ENCODE measurements at regions not wholly inside any gene's neighbourhood (a gene's known extent, or its start where the extent isn't known, plus 50 kb on each side); places are given as distances from the start of the nearest gene placed in this dataset.

DNA sequence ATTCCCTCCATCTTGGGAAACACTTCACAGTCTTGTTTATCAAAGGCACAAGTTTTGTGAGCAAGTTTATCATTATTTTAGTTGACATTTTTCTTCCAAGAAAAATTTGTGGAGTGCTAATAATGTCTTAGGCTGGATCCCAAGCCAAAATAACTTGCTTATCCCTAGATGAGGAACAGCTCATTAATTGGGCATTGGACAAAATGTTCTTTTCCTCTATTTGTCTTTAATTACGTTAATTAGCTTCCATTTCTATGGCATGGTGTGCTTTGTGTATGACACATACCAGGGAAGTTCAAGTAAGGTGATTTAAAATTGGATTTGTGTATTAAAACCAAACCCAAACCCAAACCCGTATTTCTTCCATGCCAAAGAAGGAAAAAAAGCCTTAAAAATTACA is 379.5 kb downstream of the SH3GL2 start:
- FAIRE-seq (no peak), DNase-seq (ENCODE audit: low read depth, low spot score) (no peak)
- no peak overlapping the region for H3K4me2 ChIP-seq (ENCODE audit: insufficient read depth, low read length)
- H3K4me3 ChIP-seq (replicated peaks in 1 of 3; ENCODE audit: insufficient read depth in 1 of 3, low read depth in 1 of 3, low read length in 3 of 3) = no peak overlapping the region
- no peak overlapping the region for H3K9ac ChIP-seq (replicated peaks; ENCODE audit: extremely low read depth, insufficient read depth, low read length)
- H3K79me2 ChIP-seq (ENCODE audit: control insufficient read depth, insufficient read depth, low read length) = no peaks in the 10 kb centered on the region
- no peak overlapping the region for H2AFZ ChIP-seq (ENCODE audit: low read depth, low read length)
- POLR2A ChIA-PET = no interaction called here
- no peaks in the 10 kb centered on the region for H3K27me3 ChIP-seq (ENCODE audit: control insufficient read depth in 2 of 2, insufficient read depth in 2 of 2, low read length in 2 of 2)
- no peaks in the 10 kb centered on the region for H4K20me1 ChIP-seq (replicated peaks; ENCODE audit: control insufficient read depth, extremely low read depth, insufficient read depth, low read length)
- CTCF ChIA-PET = no interaction called here
- intact Hi-C loops (cut with micrococcal nuclease) = no loop called here
- no peaks in the 10 kb centered on the region for H3K9me1 ChIP-seq (replicated peaks; ENCODE audit: control insufficient read depth, extremely low read depth, insufficient read depth, low read length)
- no TSS peak for BruUV-seq (replicated peaks)
- no peaks in the 10 kb centered on the region for H3K4me1 ChIP-seq (ENCODE audit: control insufficient read depth, extremely low read depth, insufficient read depth, low read length)
- no peak overlapping the region for H3K27ac ChIP-seq (ENCODE audit: insufficient read depth, low read depth, low read length)
- no peaks in the 10 kb centered on the region for H3K36me3 ChIP-seq (ENCODE audit: control insufficient read depth in 2 of 2, extremely low read depth in 1 of 2, insufficient read depth in 2 of 2, low read length in 2 of 2)
- dilution Hi-C loops (cut with MboI; ENCODE audit: extremely low pct_ligation_motif_present, low sequenced_read_pairs) = no loop called here
- no peaks in the 10 kb centered on the region for H3K9me3 ChIP-seq (replicated peaks; ENCODE audit: control insufficient read depth, insufficient read depth, low read length)
- no peak for TF ChIP-seq POLR2AphosphoS5 (IDR thresholded peaks at IDR 0.05; ENCODE audit: insufficient read depth, low read depth, low read length)
- TF ChIP-seq POLR2A (IDR thresholded peaks at IDR 0.05; ENCODE audit: low read depth, low read length) = no peak
- no peak for TF ChIP-seq EZH2 (IDR thresholded peaks at IDR 0.05; ENCODE audit: borderline replicate concordance, low read depth, low read length, severe bottlenecking)

GRCh38 chr9:17962747-17963146 is 383.9 kb downstream of the SH3GL2 start:
- Histone ChIP-seq H3K36me3 (ENCODE audit: control insufficient read depth in 2 of 2, extremely low read depth in 1 of 2, insufficient read depth in 2 of 2, low read length in 2 of 2) (no peaks in the 10 kb centered on the region), H3K9ac (replicated peaks; ENCODE audit: extremely low read depth, insufficient read depth, low read length) (no peak overlapping the region), H3K4me1 (ENCODE audit: control insufficient read depth, extremely low read depth, insufficient read depth, low read length) (no peaks in the 10 kb centered on the region), H3K27ac (ENCODE audit: insufficient read depth, low read depth, low read length) (no peak overlapping the region), H3K79me2 (ENCODE audit: control insufficient read depth, insufficient read depth, low read length) (no peaks in the 10 kb centered on the region), H3K4me2 (ENCODE audit: insufficient read depth, low read length) (no peak overlapping the region), H3K4me3 (replicated peaks in 1 of 3; ENCODE audit: insufficient read depth in 1 of 3, low read depth in 1 of 3, low read length in 3 of 3) (no peak overlapping the region), H3K9me3 (replicated peaks; ENCODE audit: control insufficient read depth, insufficient read depth, low read length) (no peaks in the 10 kb centered on the region), H3K9me1 (replicated peaks; ENCODE audit: control insufficient read depth, extremely low read depth, insufficient read depth, low read length) (no peaks in the 10 kb centered on the region), H4K20me1 (replicated peaks; ENCODE audit: control insufficient read depth, extremely low read depth, insufficient read depth, low read length) (no peaks in the 10 kb centered on the region), H2AFZ (ENCODE audit: low read depth, low read length) (no peak overlapping the region), H3K27me3 (ENCODE audit: control insufficient read depth in 2 of 2, insufficient read depth in 2 of 2, low read length in 2 of 2) (peaks cover 0 to 3% of the 10 kb centered on the region in 2 experiments)
- FAIRE-seq (no peak), DNase-seq (ENCODE audit: low read depth, low spot score) (no peak)
- TF ChIP-seq JUN (IDR thresholded peaks at IDR 0.05; ENCODE audit: borderline replicate concordance, insufficient read depth, insufficient read length, low read depth) (no peak), GATA2 (IDR thresholded peaks at IDR 0.05; ENCODE audit: insufficient read depth, insufficient read length, low read depth, low read length) (no peak), CTCF (IDR thresholded peaks at IDR 0.05; ENCODE audit: extremely low read depth in 1 of 2, insufficient read depth in 1 of 2, low read depth in 1 of 2, low read length in 2 of 2) (no peak), FOS (IDR thresholded peaks at IDR 0.05; ENCODE audit: borderline replicate concordance, insufficient read depth, low read length) (no peak), MYC (IDR thresholded peaks at IDR 0.05; ENCODE audit: low read depth, low read length) (no peak), MAX (IDR thresholded peaks at IDR 0.05; ENCODE audit: insufficient read depth, insufficient read length) (no peak), POLR2A (IDR thresholded peaks at IDR 0.05; ENCODE audit: low read depth, low read length) (no peak), POLR2AphosphoS5 (IDR thresholded peaks at IDR 0.05; ENCODE audit: insufficient read depth, low read depth, low read length) (no peak), EZH2 (IDR thresholded peaks at IDR 0.05; ENCODE audit: borderline replicate concordance, low read depth, low read length, severe bottlenecking) (no peak)
- intact Hi-C loops (cut with micrococcal nuclease) (no loop called here), dilution Hi-C loops (cut with MboI; ENCODE audit: extremely low pct_ligation_motif_present, low sequenced_read_pairs) (no loop called here)
- no TSS peak for BruUV-seq (replicated peaks)
- ChIA-PET POLR2A (no interaction called here), CTCF (no interaction called here)
